Neutrophil (primary cell): ENCODE measurements at regions not wholly inside any gene's neighbourhood (a gene's known extent, or its start where the extent isn't known, plus 50 kb on each side); places are given as distances from the start of the nearest gene placed in this dataset.

ENCODE experiments used
- H3K27ac ChIP-seq: fragments of 200-600 bp; sonication (generic); 2 replicates; pipeline ENCODE4 v1.5.1; 2016; ENCODE audit warnings: mild to moderate bottlenecking, moderate library complexity
- H3K27me3 ChIP-seq: fragments of 200-600 bp; sonication (generic); 2 replicates; pipeline ENCODE4 v1.6.0; 2016; ENCODE audit warnings: mild to moderate bottlenecking
- H3K36me3 ChIP-seq: fragments of 200-600 bp; sonication (generic); 2 replicates; pipeline ENCODE4 v1.5.1; 2017
- H3K4me1 ChIP-seq, 2 experiments: fragments of 200-600 bp in 1 of 2; sonication (generic) in 1 of 2; 1 replicate in 1 of 2; 2 replicates in 1 of 2; pipeline versions ENCODE4 v1.5.1 to v1.6.1; 2013 to 2016; ENCODE audit warnings: low read depth in 1 of 2, low read length in 1 of 2, mild to moderate bottlenecking in 1 of 2, moderate library complexity in 1 of 2; ENCODE audit not compliant: control insufficient read depth in 1 of 2, insufficient read depth in 1 of 2
- H3K4me3 ChIP-seq, 2 experiments: fragments of 200-600 bp in 1 of 2; sonication (generic) in 1 of 2; 1 replicate in 1 of 2; 2 replicates in 1 of 2; pipeline ENCODE4 v1.5.1; 2013 to 2016; ENCODE audit warnings: low read depth in 1 of 2, low read length in 1 of 2, mild to moderate bottlenecking in 1 of 2, moderate library complexity in 1 of 2
- H3K9me3 ChIP-seq: fragments of 200-600 bp; sonication (generic); 2 replicates; pipeline ENCODE4 v1.5.1; 2016
- CTCF ChIP-seq: fragments of 200-600 bp; sonication (generic); IDR thresholded peaks from 2 replicates; pipeline ENCODE4 v1.5.1; 2016; ENCODE audit warnings: antibody characterized with exemption

DNA sequence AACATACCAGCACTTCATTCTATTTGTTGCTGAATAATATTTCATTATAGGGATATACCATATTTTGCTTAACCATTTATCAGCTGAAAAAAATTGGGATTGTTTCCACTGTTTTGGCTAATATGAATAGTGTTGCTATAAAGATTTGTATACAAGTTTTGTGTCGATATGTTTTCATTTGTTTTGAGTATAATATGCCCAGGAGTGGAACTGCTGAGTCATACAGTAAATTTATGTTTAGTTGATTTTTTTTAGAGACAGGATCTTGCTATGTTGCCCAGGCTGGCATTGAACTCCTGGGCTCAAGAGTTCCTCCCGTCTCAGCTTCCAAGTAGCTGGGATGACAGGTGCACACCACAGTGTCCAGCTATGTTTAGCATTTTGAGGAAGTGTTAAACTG is 131.5 kb upstream of the TMCC3 start:
- Histone ChIP-seq H3K27me3 (peaks cover 15% of the 10 kb centered on the region), H3K9me3 (no peaks in the 10 kb centered on the region), H3K4me1 (peaks cover 0 to 4% of the 10 kb centered on the region in 2 experiments), H3K4me3 (no peak overlapping the region), H3K27ac (no peak overlapping the region), H3K36me3 (no peaks in the 10 kb centered on the region)
- TF ChIP-seq CTCF = no peak

GRCh38 chr12:94779485-94779884 is 129.1 kb upstream of the TMCC3 start:
- no peaks in the 10 kb centered on the region for H3K36me3 ChIP-seq

DNA sequence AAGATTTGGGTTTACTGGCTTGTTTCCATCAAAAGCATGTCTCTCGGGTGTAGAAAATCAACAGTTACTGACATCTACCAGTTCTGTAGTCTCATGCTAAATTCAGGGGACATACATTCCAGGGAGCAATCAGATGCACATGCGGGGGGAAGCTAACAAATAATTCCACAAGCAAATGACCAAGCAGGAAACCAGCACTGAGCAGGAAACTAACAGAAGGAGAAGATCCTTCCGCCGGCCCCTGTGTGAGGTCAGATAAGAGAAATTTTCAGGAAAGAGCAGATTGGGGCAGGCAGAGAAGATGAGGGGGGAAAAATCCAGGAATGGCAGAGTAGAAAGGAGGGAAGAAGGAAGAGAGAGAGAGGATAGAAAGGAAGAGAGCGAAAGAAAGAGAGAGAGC is 127.6 kb upstream of the TMCC3 start:
- H3K9me3 ChIP-seq = no peaks in the 10 kb centered on the region
- no peak overlapping the region for H3K27ac ChIP-seq
- H3K27me3 ChIP-seq = peaks cover 35% of the 10 kb centered on the region
- H3K4me1 ChIP-seq = peaks cover 0 to 4% of the 10 kb centered on the region in 2 experiments
- no peak overlapping the region for H3K4me3 ChIP-seq
- no peak for TF ChIP-seq CTCF
- no peaks in the 10 kb centered on the region for H3K36me3 ChIP-seq

More at GRCh38 chr12:94779485-94779884, 129.1 kb upstream of the TMCC3 start:
- peaks cover 30% of the 10 kb centered on the region for H3K27me3 ChIP-seq
- no peak overlapping the region for H3K27ac ChIP-seq
- no peak for TF ChIP-seq CTCF
- no peaks in the 10 kb centered on the region for H3K9me3 ChIP-seq
- peaks cover 0 to 4% of the 10 kb centered on the region in 2 experiments for H3K4me1 ChIP-seq
- no peak overlapping the region for H3K4me3 ChIP-seq

DNA sequence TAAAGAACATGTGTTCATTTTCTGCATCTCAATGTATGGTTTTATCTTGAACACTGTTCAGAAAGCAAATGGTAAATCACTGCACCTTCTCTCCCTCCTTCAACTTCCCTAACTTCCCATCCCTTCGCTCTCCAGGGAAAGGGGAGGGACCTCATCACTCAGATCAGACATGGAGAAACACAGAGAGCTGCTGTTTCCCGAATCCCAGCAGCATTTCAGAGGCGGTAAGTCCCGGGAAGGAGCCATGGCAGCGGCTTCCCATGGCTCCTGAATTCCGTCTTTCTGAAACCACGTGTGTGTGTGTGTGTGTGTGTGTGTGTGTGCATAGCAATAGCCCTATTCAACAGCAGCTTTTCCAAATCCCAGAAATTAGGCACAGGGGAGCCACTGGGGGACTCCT is 125.4 kb upstream of the TMCC3 start:
- peaks cover 0 to 4% of the 10 kb centered on the region in 2 experiments for H3K4me1 ChIP-seq
- no peak overlapping the region for H3K4me3 ChIP-seq
- H3K36me3 ChIP-seq = no peaks in the 10 kb centered on the region
- H3K9me3 ChIP-seq = no peaks in the 10 kb centered on the region
- H3K27me3 ChIP-seq = peaks cover 43% of the 10 kb centered on the region
- no peak overlapping the region for H3K27ac ChIP-seq
- no peak for TF ChIP-seq CTCF

DNA sequence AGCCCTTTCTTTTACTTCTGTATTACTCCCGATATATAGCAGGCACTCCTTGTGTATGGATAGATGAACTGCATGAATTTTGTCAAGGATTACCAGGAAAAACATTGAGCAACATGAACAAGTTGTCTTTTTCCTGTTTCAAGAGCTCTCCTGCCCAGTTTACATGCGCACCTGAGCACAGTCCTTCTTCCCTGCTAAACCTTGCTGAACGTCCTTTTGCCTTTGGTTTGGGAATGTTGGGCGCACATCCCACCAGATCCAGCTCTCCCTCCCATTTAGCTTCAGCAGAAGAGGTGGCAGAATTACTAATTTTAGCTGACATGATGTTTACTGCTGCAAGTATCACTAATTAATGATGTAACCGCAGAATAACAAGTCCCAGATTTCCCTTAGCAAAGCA is 121.4 kb upstream of the TMCC3 start:
- no peaks in the 10 kb centered on the region for H3K9me3 ChIP-seq
- H3K36me3 ChIP-seq = no peaks in the 10 kb centered on the region
- H3K4me1 ChIP-seq = peaks cover 23 to 26% of the 10 kb centered on the region in 2 experiments
- no peak for TF ChIP-seq CTCF
- no peak overlapping the region for H3K4me3 ChIP-seq
- H3K27ac ChIP-seq = no peak overlapping the region
- H3K27me3 ChIP-seq = peaks cover 27% of the 10 kb centered on the region

DNA sequence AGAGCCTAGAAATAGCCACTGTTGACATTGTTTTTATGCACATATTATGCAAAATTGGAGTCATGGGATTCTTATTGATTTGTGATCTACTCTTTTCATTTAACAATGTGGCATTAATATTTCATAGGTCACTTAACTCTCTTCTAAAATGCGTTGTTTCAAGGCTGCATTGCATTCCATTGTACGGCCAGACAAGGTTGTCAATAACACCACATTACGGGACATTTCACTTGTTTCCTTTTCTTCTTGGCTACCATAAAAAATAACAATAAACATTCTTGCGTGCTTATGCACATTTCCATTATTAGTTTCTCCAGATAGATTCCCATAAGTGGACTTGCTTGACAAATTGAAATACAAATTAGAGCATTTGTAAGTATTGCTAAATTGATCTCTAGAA is 120.8 kb upstream of the TMCC3 start:
- Histone ChIP-seq H3K27ac (no peak overlapping the region), H3K4me1 (peaks cover 23 to 26% of the 10 kb centered on the region in 2 experiments), H3K27me3 (peaks cover 22% of the 10 kb centered on the region), H3K4me3 (no peak overlapping the region), H3K36me3 (no peaks in the 10 kb centered on the region), H3K9me3 (no peaks in the 10 kb centered on the region)
- no peak for TF ChIP-seq CTCF
